ENCODE measurements at regions not wholly inside any gene's neighbourhood (a gene's known extent, or its start where the extent isn't known, plus 50 kb on each side); places are given as distances from the start of the nearest gene placed in this dataset.

- no peak for TF ChIP-seq CTCF (IDR thresholded peaks at IDR 0.05; ENCODE audit: low read depth, low read length, missing control alignments)
- DNase-seq (ENCODE audit: low read depth), result no peak
- in situ Hi-C loops (cut with HindIII; ENCODE audit: low sequenced_read_pairs), result no loop called here
Measured at GRCh38 chr11:92439133-92439532, 214.5 kb downstream of the FAT3 start.

DNA sequence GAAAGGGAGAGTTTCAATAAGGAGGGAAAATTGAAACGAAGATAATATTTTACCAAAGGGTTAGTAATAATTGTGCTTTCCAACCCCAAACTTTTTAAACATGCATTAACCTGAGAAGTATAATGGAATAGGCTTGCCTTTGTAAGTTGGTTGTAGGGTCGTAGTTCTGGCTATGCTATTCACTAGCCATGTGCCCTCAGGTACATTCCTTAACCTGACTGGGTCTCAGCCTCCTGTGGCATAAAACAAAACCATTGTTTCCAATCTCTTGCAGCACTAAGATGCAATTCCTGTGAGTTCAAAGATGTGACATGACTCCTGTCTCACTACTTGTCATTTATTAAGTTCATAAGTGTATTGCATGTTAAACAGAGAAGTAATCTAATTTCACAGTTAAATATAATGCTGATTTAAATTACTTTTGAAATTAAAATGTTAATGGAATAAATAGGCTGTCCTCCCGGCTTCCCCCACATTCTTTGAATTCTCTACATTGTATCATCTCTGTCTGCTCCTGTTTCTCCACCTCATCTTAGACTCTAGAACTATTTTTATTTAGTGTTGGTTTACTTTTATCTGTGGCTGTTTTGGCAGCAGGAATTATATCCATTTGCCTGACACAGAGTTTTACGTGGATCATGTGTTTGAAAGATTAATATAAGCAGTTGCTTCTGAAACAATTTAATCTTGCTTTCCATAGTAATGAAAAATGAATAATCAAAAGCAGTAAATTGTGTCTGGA is 216.3 kb downstream of the FAT3 start:
- no peak overlapping the region for H3K4me3 ChIP-seq (ENCODE audit: low read depth, low read length)
- no peak for DNase-seq (ENCODE audit: low read depth)
- in situ Hi-C loops (cut with HindIII; ENCODE audit: low sequenced_read_pairs), result no loop called here
- no peak for TF ChIP-seq CTCF (IDR thresholded peaks at IDR 0.05; ENCODE audit: low read depth, low read length, missing control alignments)

More at GRCh38 chr11:92439133-92439532, 214.5 kb downstream of the FAT3 start:
- H3K4me3 ChIP-seq (ENCODE audit: low read depth, low read length), result no peak overlapping the region

GRCh38 chr11:92441443-92441726 is 216.8 kb downstream of the FAT3 start:
- in situ Hi-C loops (cut with HindIII; ENCODE audit: low sequenced_read_pairs), result no loop called here
- TF ChIP-seq CTCF (IDR thresholded peaks at IDR 0.05; ENCODE audit: low read depth, low read length, missing control alignments), result no peak
- no peak for DNase-seq (ENCODE audit: low read depth)
- H3K4me3 ChIP-seq (ENCODE audit: low read depth, low read length), result no peak overlapping the region

DNA sequence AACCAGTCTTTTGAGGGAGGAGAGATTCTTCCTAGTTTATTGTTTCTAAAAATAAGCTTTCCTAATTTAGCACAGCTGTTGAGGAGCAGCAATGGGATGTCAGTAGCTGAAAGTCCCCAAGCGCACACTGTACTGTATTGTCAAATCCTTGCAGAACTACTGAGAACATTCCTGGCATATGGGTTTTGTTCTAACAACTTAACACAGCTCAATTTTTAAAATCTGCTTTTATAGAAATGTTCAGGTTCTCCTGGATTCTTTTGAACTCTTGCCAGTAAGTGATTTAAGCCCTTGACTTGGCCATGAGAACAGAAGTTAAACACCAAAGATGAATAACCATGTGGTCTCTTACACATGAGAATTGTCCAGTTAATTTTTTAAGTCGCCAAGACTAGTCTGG is 218.6 kb downstream of the FAT3 start:
- H3K4me3 ChIP-seq (ENCODE audit: low read depth, low read length), result no peak overlapping the region
- DNase-seq (ENCODE audit: low read depth), result no peak
- in situ Hi-C loops (cut with HindIII; ENCODE audit: low sequenced_read_pairs), result no loop called here
- TF ChIP-seq CTCF (IDR thresholded peaks at IDR 0.05; ENCODE audit: low read depth, low read length, missing control alignments), result no peak

DNA sequence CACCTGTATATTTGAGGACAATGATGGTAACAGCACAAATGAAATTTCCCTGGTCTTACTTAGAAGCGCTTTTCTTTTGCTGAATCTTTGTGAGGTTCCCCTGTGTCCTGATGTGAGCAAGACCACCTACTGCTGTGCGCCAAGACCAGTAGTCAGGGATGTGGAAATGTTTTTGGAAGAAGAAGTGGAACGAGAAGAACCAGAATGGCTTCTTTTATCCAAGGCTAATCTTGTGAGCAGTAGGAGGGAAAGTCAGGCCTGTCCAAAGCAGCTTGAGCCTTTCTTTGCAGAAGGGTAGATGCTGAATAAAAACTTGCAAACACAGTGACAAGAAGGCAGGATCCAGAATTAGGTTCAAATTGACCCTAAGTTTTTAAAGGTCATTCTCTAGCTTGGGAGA is 223.0 kb downstream of the FAT3 start:
- DNase-seq (ENCODE audit: low read depth), result no peak
- no peak for TF ChIP-seq CTCF (IDR thresholded peaks at IDR 0.05; ENCODE audit: low read depth, low read length, missing control alignments)
- H3K4me3 ChIP-seq (ENCODE audit: low read depth, low read length), result no peak overlapping the region
- in situ Hi-C loops (cut with HindIII; ENCODE audit: low sequenced_read_pairs), result no loop called here

DNA sequence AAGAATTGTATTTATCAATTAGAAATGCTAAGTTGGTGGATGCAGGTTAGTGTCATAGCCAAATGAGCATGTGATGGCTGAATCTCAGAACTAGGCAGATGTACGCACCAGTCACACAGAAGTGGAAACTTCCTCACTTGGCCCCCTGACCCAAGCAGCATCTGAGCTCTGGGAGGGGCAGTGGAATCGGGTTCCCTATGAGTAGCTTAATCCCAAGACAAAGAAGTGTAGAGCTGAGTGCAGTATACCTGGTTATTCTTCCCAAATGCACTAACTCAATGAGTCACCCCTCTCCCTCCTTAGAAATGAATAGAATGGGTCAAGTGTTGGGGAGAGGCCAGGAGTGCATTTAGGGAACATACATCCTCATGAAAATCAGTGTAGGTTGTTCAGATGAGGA is 224.6 kb downstream of the FAT3 start:
- no peak for TF ChIP-seq CTCF (IDR thresholded peaks at IDR 0.05; ENCODE audit: low read depth, low read length, missing control alignments)
- no peak overlapping the region for H3K4me3 ChIP-seq (ENCODE audit: low read depth, low read length)
- in situ Hi-C loops (cut with HindIII; ENCODE audit: low sequenced_read_pairs), result no loop called here
- no peak for DNase-seq (ENCODE audit: low read depth)
